ENCODE measurements at regions not wholly inside any gene's neighbourhood (a gene's known extent, or its start where the extent isn't known, plus 50 kb on each side); places are given as distances from the start of the nearest gene placed in this dataset.

- Histone ChIP-seq H3K79me2 (ENCODE audit: insufficient read depth) (no peaks in the 10 kb centered on the region), H3F3A (replicated peaks; ENCODE audit: insufficient read depth) (no peaks in the 10 kb centered on the region), H3K4me1 (ENCODE audit: control insufficient read depth in 1 of 2, insufficient read depth in 2 of 2, low read depth in 1 of 2, low read length in 1 of 2) (no peaks in the 10 kb centered on the region), H3K4me3 (ENCODE audit: low read depth in 2 of 2, low read length in 1 of 2) (no peak overlapping the region), H2AFZ (ENCODE audit: low read depth) (no peak overlapping the region), H4K20me1 (ENCODE audit: insufficient read depth) (no peaks in the 10 kb centered on the region), H3K27me3 (ENCODE audit: insufficient read depth) (0 out of 2 replicates have a peak, but pooled peaks cover 3% of the 10 kb centered on the region), H3K4me2 (no peak overlapping the region), H3K9me3 (no peaks in the 10 kb centered on the region), H3K9me2 (no peaks in the 10 kb centered on the region), H3K9ac (no peak overlapping the region), H3K36me3 (replicated peaks in 1 of 2; ENCODE audit: control insufficient read depth in 1 of 2, insufficient read depth in 2 of 2, low read length in 1 of 2) (no peaks in the 10 kb centered on the region), H3K27ac (ENCODE audit: low read depth in 2 of 2, low read length in 1 of 2) (no peak overlapping the region)
- TF ChIP-seq MEF2A (IDR thresholded peaks at IDR 0.05; ENCODE audit: borderline replicate concordance, low read depth) (no peak), TAF1 (IDR thresholded peaks at IDR 0.05; ENCODE audit: borderline replicate concordance, low read depth, low read length) (no peak), RXRA (IDR thresholded peaks at IDR 0.05; ENCODE audit: borderline replicate concordance, low read depth) (no peak), REST (IDR thresholded peaks at IDR 0.05; ENCODE audit: low read depth, low read length) (no peak), FOSL2 (IDR thresholded peaks at IDR 0.05; ENCODE audit: borderline replicate concordance, low read depth) (no peak)
- no peak for DNase-seq
- POLR2A ChIA-PET, result no interaction called here
- CTCF ChIA-PET, result interaction anchor here (1.1 kb wide), 1 partner anchor 37 kb away, joined by 4 read pairs; no protein-coding TSS in a partner anchor
- 2% methylated on average over 6 of the region's 6 CpGs for WGBS (ENCODE audit: low lambda C conversion rate)
These were observed 66.4 kb downstream of the TAC1 start for GRCh38 chr7:97798046-97799019.

GRCh38 chr7:97801108-97801507 is 69.2 kb downstream of the TAC1 start:
- Histone ChIP-seq H3K9me3 (no peaks in the 10 kb centered on the region), H2AFZ (ENCODE audit: low read depth) (no peak overlapping the region), H3K9ac (no peak overlapping the region), H3F3A (replicated peaks; ENCODE audit: insufficient read depth) (no peaks in the 10 kb centered on the region), H4K20me1 (ENCODE audit: insufficient read depth) (no peaks in the 10 kb centered on the region), H3K27ac (ENCODE audit: low read depth in 2 of 2, low read length in 1 of 2) (no peak overlapping the region), H3K27me3 (ENCODE audit: insufficient read depth) (no peaks in the 10 kb centered on the region), H3K9me2 (no peaks in the 10 kb centered on the region), H3K79me2 (ENCODE audit: insufficient read depth) (no peaks in the 10 kb centered on the region), H3K4me2 (no peak overlapping the region), H3K36me3 (replicated peaks in 1 of 2; ENCODE audit: control insufficient read depth in 1 of 2, insufficient read depth in 2 of 2, low read length in 1 of 2) (no peaks in the 10 kb centered on the region), H3K4me3 (ENCODE audit: low read depth in 2 of 2, low read length in 1 of 2) (no peak overlapping the region), H3K4me1 (ENCODE audit: control insufficient read depth in 1 of 2, insufficient read depth in 2 of 2, low read depth in 1 of 2, low read length in 1 of 2) (no peaks in the 10 kb centered on the region)
- CTCF ChIA-PET, result interaction anchor here (1.4 kb wide), 1 partner anchor 35 kb away, joined by 8 read pairs; no protein-coding TSS in a partner anchor
- POLR2A ChIA-PET, result no interaction called here
- TF ChIP-seq NRF1 (IDR thresholded peaks at IDR 0.05; ENCODE audit: low read depth, low read length), result no peak
- TF ChIP-seq IRF3 (IDR thresholded peaks at IDR 0.05; ENCODE audit: low read depth, low read length), result no peak
- no peak for TF ChIP-seq RCOR1 (IDR thresholded peaks at IDR 0.05; ENCODE audit: low read length)
- TF ChIP-seq MXI1 (IDR thresholded peaks at IDR 0.05; ENCODE audit: low read depth, low read length), result no peak
- TF ChIP-seq EZH2phosphoT487 (IDR thresholded peaks at IDR 0.05; ENCODE audit: borderline replicate concordance, low read depth), result no peak
- TF ChIP-seq GABPA (IDR thresholded peaks at IDR 0.05; ENCODE audit: low read depth), result no peak
- 3% methylated on average over 3 of the region's 3 CpGs for WGBS (ENCODE audit: low lambda C conversion rate)
- DNase-seq, result no peak

All from SK-N-SH (cell line).